ENCODE measurements at regions not wholly inside any gene's neighbourhood (a gene's known extent, or its start where the extent isn't known, plus 50 kb on each side); places are given as distances from the start of the nearest gene placed in this dataset.

- TF ChIP-seq CTCF (IDR thresholded peaks at IDR 0.05) (no peak), ELF1 (IDR thresholded peaks at IDR 0.05) (no peak), USF1 (IDR thresholded peaks at IDR 0.05; ENCODE audit: borderline replicate concordance, low read depth) (no peak), REST (IDR thresholded peaks at IDR 0.05; ENCODE audit: low read depth, low read length) (no peak), NRF1 (IDR thresholded peaks at IDR 0.05; ENCODE audit: low read depth, low read length) (no peak), EP300 (IDR thresholded peaks at IDR 0.05; ENCODE audit: borderline replicate concordance in 1 of 2, low read depth in 1 of 2, low read length in 1 of 2) (no peak), RFX5 (IDR thresholded peaks at IDR 0.05; ENCODE audit: low read length) (no peak), TEAD4 (IDR thresholded peaks at IDR 0.05; ENCODE audit: borderline replicate concordance, insufficient read depth) (no peak), TAF1 (IDR thresholded peaks at IDR 0.05; ENCODE audit: borderline replicate concordance, low read depth, low read length) (no peak), GATA2 (CRISPR knock-in tag; IDR thresholded peaks at IDR 0.05) (no peak), CHD2 (IDR thresholded peaks at IDR 0.05; ENCODE audit: low read length, partially characterized antibody) (no peak)
Observed at GRCh38 chr7:17485368-17485767, 186.9 kb downstream of the AHR start.

Data from SK-N-SH (cell line).